DOHH2 (cell line): ENCODE measurements at regions not wholly inside any gene's neighbourhood (a gene's known extent, or its start where the extent isn't known, plus 50 kb on each side); places are given as distances from the start of the nearest gene placed in this dataset.

Source experiments
- CTCF ChIP-seq: fragments of 200-600 bp; sonication (generic); IDR thresholded peaks from one replicate; pipeline ENCODE4 v1.5.1; 2014; ENCODE audit warnings: antibody characterized with exemption, mild to moderate bottlenecking, low read depth, low read length; ENCODE audit not compliant: poor library complexity, severe bottlenecking
- EZH2phosphoT487 ChIP-seq: fragments of 200-600 bp; sonication (generic); IDR thresholded peaks from 2 replicates; pipeline ENCODE4 v1.6.1; 2017; ENCODE audit warnings: borderline replicate concordance, mild to moderate bottlenecking, antibody characterized with exemption, low read length, moderate library complexity, mixed read lengths

GRCh38 chr1:229990326-229990725, 76.7 kb upstream of the GALNT2 start:
- TF ChIP-seq CTCF (no peak), EZH2phosphoT487 (no peak)
